ENCODE measurements at regions not wholly inside any gene's neighbourhood (a gene's known extent, or its start where the extent isn't known, plus 50 kb on each side); places are given as distances from the start of the nearest gene placed in this dataset.

- no peak for DNase-seq (ENCODE audit: low read depth)
- TF ChIP-seq, protein P1, sequence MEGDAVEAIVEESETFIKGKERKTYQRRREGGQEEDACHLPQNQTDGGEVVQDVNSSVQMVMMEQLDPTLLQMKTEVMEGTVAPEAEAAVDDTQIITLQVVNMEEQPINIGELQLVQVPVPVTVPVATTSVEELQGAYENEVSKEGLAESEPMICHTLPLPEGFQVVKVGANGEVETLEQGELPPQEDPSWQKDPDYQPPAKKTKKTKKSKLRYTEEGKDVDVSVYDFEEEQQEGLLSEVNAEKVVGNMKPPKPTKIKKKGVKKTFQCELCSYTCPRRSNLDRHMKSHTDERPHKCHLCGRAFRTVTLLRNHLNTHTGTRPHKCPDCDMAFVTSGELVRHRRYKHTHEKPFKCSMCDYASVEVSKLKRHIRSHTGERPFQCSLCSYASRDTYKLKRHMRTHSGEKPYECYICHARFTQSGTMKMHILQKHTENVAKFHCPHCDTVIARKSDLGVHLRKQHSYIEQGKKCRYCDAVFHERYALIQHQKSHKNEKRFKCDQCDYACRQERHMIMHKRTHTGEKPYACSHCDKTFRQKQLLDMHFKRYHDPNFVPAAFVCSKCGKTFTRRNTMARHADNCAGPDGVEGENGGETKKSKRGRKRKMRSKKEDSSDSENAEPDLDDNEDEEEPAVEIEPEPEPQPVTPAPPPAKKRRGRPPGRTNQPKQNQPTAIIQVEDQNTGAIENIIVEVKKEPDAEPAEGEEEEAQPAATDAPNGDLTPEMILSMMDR (IDR thresholded peaks at IDR 0.05; ENCODE audit: insufficient read depth, low read depth, low read length, missing control alignments), result no peak
- H3K4me3 ChIP-seq (ENCODE audit: low read depth, low read length), result no peak overlapping the region
Observed at GRCh38 chr1:119314001-119314796, 54.4 kb upstream of the HAO2 start.

DNA sequence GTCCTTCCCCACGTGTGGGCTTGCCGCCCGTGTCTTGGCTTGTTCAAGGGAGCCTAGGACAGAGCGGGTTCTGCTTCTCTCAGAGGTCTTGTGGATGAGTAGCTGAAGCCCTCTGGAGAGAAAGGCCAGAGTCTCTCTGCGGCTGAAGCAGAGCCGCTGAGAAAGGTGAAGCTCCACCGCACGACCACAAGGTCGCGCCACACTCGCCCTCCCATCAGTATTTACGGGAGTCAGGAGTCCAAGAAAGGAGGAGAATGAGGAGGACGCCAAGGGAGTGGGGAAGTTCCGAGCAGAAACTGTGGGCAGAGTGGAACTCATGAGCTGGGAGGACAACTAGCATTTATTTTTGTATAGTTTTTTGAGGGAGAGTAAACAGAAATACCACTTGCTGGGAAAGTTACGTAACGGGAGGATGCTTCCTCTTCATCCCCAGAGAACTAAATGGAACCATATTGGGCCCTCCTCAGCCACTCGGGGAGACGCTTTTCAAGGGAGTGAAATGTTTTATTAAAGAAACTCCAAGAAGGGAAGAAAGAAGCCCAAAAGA is 51.6 kb upstream of the HAO2 start:
- TF ChIP-seq, protein P1 (IDR thresholded peaks at IDR 0.05; ENCODE audit: insufficient read depth, low read depth, low read length, missing control alignments), result no peak
- no peak for DNase-seq (ENCODE audit: low read depth)
- no peak overlapping the region for H3K4me3 ChIP-seq (ENCODE audit: low read depth, low read length)

GRCh38 chr1:119318466-119319309 is 49.9 kb upstream of the HAO2 start:
- H3K4me3 ChIP-seq (ENCODE audit: low read depth, low read length), result peak overlapping the region; percentile 30
- TF ChIP-seq, protein P1 (IDR thresholded peaks at IDR 0.05; ENCODE audit: insufficient read depth, low read depth, low read length, missing control alignments), result no peak
- peak; percentile 68 for DNase-seq (ENCODE audit: low read depth)

All from GM12865 (cell line).